GM12873 (cell line): ENCODE measurements at regions not wholly inside any gene's neighbourhood (a gene's known extent, or its start where the extent isn't known, plus 50 kb on each side); places are given as distances from the start of the nearest gene placed in this dataset.

Experiments used
- CTCF ChIP-seq: IDR thresholded peaks from 2 replicates; pipeline ENCODE4 v1.5.1; 2012; ENCODE audit warnings: low read depth, mild to moderate bottlenecking, moderate library complexity, low read length, control low read depth; ENCODE audit not compliant: insufficient read depth; ENCODE audit errors: missing control alignments

DNA sequence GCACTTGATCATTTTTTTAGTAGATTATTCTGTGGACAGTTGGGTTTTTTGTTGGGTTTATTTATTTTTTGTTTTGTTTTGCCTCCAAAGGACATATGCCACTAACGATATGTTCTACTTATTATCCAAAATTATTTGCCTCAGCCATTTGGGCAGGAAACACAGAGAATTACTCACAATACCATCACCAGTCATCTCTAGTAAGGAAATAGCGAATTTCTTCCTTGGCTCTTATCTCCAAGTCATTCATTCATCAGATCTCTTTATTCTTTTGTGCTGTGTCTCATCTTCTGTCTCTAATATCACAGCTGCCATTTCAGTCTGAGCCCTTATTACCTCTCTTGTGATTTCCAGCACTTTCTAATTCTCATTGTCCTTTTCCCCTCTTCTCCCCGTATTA lies 130.4 kb upstream of the SMLR1 start:
- TF ChIP-seq CTCF = no peak

GRCh38 chr6:130697271-130697994 lies 129.8 kb upstream of the SMLR1 start:
- TF ChIP-seq CTCF = no peak

DNA sequence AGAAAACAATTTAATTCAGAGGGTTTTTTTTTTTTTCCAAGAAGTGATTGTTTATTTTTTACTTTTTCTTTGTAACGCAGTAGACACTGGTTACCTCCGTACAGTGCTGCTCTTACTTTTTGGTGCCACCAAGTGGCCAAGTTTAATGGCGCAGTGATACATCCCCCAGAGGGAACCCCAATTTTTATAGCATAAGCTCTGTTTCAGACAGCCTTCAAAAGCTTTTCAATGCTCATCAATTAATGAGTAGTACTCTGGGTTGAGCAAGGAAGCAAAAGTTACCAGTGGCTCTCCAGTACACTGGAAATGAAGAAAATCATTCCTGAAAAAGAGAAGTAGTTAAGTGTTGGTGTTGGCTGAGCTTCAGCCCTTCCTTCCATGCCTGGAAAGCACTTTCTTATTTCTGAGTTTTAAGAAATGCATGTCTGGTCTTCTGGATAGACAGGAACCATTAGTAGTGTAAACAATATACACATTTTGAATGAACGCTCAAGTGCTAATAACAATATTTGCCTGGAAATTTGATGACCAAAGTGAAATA lies 129.1 kb upstream of the SMLR1 start:
- peak; percentile 73 for TF ChIP-seq CTCF

DNA sequence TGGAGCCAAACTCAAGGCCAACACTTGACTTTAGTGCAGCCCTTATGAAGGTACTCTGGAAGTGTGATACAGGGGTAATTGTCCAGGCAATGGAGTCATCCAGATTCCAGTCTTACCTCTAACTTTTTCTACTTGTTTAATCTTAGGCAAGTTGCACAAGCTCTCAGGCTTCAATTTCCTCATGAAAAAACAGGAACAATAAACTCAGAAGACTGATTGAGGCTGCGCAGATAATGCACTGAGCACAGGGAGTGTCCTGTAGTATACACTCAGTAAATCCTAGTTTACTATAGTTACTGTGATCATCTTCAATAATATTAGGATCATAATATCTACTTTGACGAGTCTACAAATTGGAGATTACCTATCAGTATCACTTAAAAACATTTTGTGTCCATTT lies 127.5 kb upstream of the SMLR1 start:
- TF ChIP-seq CTCF = no peak

- no peak for TF ChIP-seq CTCF
These were observed 126.8 kb upstream of the SMLR1 start for GRCh38 chr6:130700397-130700796.

DNA sequence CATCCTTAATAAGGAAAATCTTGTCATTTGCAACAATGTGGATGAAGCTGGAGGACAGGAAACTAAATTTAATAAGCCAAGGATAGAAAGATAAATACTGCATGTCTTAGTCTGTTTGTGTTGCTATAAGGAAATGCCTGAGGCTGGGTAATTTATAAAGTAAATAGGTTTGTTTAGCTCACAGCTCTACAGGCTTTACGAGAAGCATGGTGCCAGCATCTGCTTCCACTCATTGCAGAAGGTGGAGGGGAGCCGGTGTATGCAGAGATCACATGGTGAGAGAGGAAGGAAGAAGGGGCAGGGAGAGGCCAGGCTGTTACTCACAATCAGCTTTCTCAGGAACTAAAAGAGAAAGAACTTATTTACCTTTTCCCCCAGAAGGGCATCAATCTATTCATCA lies 118.9 kb upstream of the SMLR1 start:
- no peak for TF ChIP-seq CTCF

DNA sequence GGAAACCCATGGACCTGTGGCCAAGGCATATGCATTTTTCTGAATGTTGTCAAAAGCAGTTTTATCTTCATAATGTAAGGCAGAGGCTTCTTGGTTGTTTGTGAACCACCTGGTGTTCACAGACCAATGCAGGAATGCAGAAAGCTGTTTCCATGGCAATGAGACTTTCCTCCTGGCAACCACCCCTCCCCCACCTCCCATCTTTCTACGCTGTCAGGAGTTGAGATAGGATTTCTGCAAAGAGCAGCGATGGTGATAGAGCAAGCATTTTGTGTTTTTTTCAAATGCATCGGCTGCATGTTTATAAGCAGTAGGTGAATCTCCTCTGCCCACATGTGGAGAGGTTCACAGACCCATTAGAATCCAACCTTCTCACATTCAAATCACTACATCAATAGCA lies 114.1 kb upstream of the SMLR1 start:
- TF ChIP-seq CTCF = no peak
